Stomach (tissue), 8 donors: ENCODE measurements at regions not wholly inside any gene's neighbourhood (a gene's known extent, or its start where the extent isn't known, plus 50 kb on each side); places are given as distances from the start of the nearest gene placed in this dataset.
"Not testable (repeated sequence)": the region's sequence is repeated elsewhere in the genome, so short reads cannot be mapped to it uniquely, and the experiment has no call there.

ENCODE experiments used
- DNase-seq, 2 donors: peaks; one replicate each; pipeline versions ENCODE4 v3.0.0 to v3.0.0-alpha.2; 2013 to 2019
- H3K27ac ChIP-seq, 5 donors: fragments of 200-600 bp in 4 of 5; sonication (generic) in 4 of 5; one replicate each; pipeline ENCODE4 v1.5.1; 2013 to 2019; ENCODE audit warnings: mild to moderate bottlenecking in 1 of 5, moderate library complexity in 1 of 5
- H3K27me3 ChIP-seq, 3 donors: fragments of 200-600 bp; sonication (generic); one replicate each; pipeline ENCODE4 v1.5.1; 2017 to 2019; ENCODE audit warnings: mixed run types in 1 of 3
- H3K36me3 ChIP-seq, 4 donors: fragments of 200-600 bp; sonication (generic); 1 replicate in 3 of 4; 2 replicates in 1 of 4; pipeline ENCODE4 v1.5.1; 2016 to 2019
- H3K4me1 ChIP-seq, 4 donors: fragments of 200-600 bp; sonication (generic); one replicate each; pipeline ENCODE4 v1.5.1; 2016 to 2019
- H3K4me3 ChIP-seq, 4 donors: fragments of 200-600 bp; sonication (generic) in 3 of 4; one replicate each; pipeline ENCODE4 v1.5.1; 2016 to 2019; ENCODE audit warnings: mild to moderate bottlenecking in 1 of 4
- H3K9me3 ChIP-seq, 4 donors: fragments of 200-600 bp; sonication (generic); one replicate each; pipeline ENCODE4 v1.5.1; 2016 to 2019
- CTCF ChIP-seq, 7 experiments: fragments of 450-650 bp in 4 of 7; fragments of 200-600 bp in 3 of 7; sonication (generic) in 3 of 7; IDR thresholded peaks; one replicate each; pipeline ENCODE4 v1.5.1; 2016 to 2019; ENCODE audit warnings: antibody characterized with exemption in 7 of 7, control low read depth in 2 of 7, mild to moderate bottlenecking in 1 of 7
- EP300 ChIP-seq: sonication (generic); formaldehyde crosslinking; IDR thresholded peaks from one replicate; pipeline ENCODE4 v1.6.1; 2017; ENCODE audit warnings: antibody characterized with exemption
- POLR2A ChIP-seq, 4 donors: fragments of 450-650 bp; IDR thresholded peaks; one replicate each; pipeline ENCODE4 v1.6.1; 2016; ENCODE audit warnings: antibody characterized with exemption in 4 of 4, control low read depth in 2 of 4, mild to moderate bottlenecking in 1 of 4, moderate library complexity in 1 of 4
- POLR2AphosphoS5 ChIP-seq, 3 donors: sonication (generic); formaldehyde crosslinking; IDR thresholded peaks; one replicate each; pipeline ENCODE4 v1.6.1; 2016; ENCODE audit warnings: antibody characterized with exemption in 3 of 3
- WGBS, 5 donors: extraction: QIAGEN DNeasy Blood & Tissue Kit in 3 of 5; methylation state at CpG; one replicate each; pipeline versions ENCODE4 v1.1.5 to v1.1.7; 2013 to 2018; 5-methylcytosine and 5-hydroxymethylcytosine counted together
- intact Hi-C: fragments of 100-400 bp; cut with DNase I; formaldehyde crosslinking; loops from one replicate; pipeline ENCODE4 v1.15.1; 2023; ENCODE audit warnings: low total_unique reads
- donor health status: healthy with polysubstance abuse.
- donor health status: Bipolar disorder and iron deficiency.
- donor health status: healthy.

DNA sequence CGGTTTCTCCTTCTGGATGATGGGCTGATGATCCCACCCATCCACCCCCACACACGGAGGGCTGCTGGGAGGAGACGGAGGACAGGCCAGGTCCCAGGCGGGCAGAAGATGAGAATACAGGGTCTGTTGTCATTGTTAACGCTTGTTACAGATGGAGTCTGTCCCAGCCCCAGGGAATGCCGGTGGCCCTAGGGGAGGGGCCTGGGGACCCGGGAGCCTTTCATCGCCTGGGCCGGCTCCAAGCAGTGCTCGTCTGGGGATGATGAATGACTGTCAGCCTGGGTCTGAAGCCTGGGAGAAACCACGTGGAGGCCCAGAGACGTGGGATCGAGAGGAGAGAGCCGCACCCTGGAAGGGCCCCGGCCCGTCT, 69.2 kb downstream of the UNCX start:
- TF ChIP-seq CTCF (IDR thresholded peaks at IDR 0.05), result no peak
- TF ChIP-seq POLR2A (IDR thresholded peaks at IDR 0.05), result no peak
- TF ChIP-seq EP300, result no peak
- no peak for TF ChIP-seq POLR2AphosphoS5 (IDR thresholded peaks at IDR 0.05)
- Histone ChIP-seq H3K27me3 (peaks cover 2 to 75% (median 25%) of the 10 kb centered on the region in 3 donors), H3K4me1 (no peaks in the 10 kb centered on the region), H3K27ac (no peak overlapping the region), H3K36me3 (no peaks in the 10 kb centered on the region), H3K4me3 (no peak overlapping the region), H3K9me3 (no peaks in the 10 kb centered on the region)
- 33 to 42% (median 37%) methylated on average over 15 to 16 of the region's 16 CpGs for WGBS, 5 donors
- intact Hi-C loops, result no loop called here
- no peak for DNase-seq

DNA sequence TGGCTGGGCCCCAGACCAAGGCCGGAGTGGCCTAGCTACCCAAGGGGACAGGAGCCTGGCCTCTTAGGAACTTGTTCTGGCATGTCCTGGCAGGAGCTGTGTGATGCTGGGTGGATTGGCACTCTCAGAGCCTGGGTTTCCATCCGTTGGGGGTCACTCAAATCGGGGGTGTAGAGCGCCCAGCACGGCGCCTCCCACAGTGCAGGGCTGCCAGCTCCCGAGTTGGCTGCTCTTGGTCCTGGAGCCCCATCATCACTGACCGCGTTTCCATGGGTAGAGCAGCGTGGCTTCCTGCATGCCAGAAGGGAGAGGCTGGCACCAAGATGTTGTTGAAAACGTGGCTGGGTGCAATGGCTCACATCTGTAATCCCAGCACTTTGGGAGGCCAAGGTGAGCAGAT, 70.3 kb downstream of the UNCX start:
- H3K27ac ChIP-seq, result no peak overlapping the region
- WGBS, 5 donors, result 80 to 86% (median 82%) methylated on average over 8 to 11 of the region's 11 CpGs
- no peak overlapping the region for H3K4me3 ChIP-seq
- intact Hi-C loops, result no loop called here
- peaks cover 0 to 75% (median 16%) of the 10 kb centered on the region in 3 donors for H3K27me3 ChIP-seq
- no peaks in the 10 kb centered on the region for H3K9me3 ChIP-seq
- no peak for DNase-seq
- no peaks in the 10 kb centered on the region for H3K36me3 ChIP-seq
- TF ChIP-seq EP300 (no peak), POLR2AphosphoS5 (IDR thresholded peaks at IDR 0.05) (no peak), POLR2A (IDR thresholded peaks at IDR 0.05) (no peak), CTCF (IDR thresholded peaks at IDR 0.05) (no peak)
- no peaks in the 10 kb centered on the region for H3K4me1 ChIP-seq

GRCh38 chr7:1304011-1304410, 71.3 kb downstream of the UNCX start:
- H3K4me1 ChIP-seq, H3K36me3 ChIP-seq, H3K4me3 ChIP-seq, intact Hi-C loops, H3K9me3 ChIP-seq, DNase-seq, H3K27ac ChIP-seq: not testable (repeated sequence)
- 68 to 79% (median 75%) methylated on average over 15 of the region's 15 CpGs for WGBS, 5 donors
- H3K27me3 ChIP-seq, result peaks cover 0 to 65% (median 11%) of the 10 kb centered on the region in 3 donors

- H3K4me3 ChIP-seq, result no peak overlapping the region
- no peaks in the 10 kb centered on the region for H3K9me3 ChIP-seq
- no peak for TF ChIP-seq EP300
- no peak for TF ChIP-seq POLR2A (IDR thresholded peaks at IDR 0.05)
- TF ChIP-seq POLR2AphosphoS5 (IDR thresholded peaks at IDR 0.05), result no peak
- TF ChIP-seq CTCF (IDR thresholded peaks at IDR 0.05), result no peak
- no peaks in the 10 kb centered on the region for H3K36me3 ChIP-seq
- no peak overlapping the region for H3K27ac ChIP-seq
- H3K27me3 ChIP-seq, result peaks cover 0 to 46% (median 4%) of the 10 kb centered on the region in 3 donors
- intact Hi-C loops, result no loop called here
- no peak for DNase-seq
- no peaks in the 10 kb centered on the region for H3K4me1 ChIP-seq
- WGBS, 5 donors, result 62 to 93% (median 76%) methylated on average over 5 of the region's 5 CpGs
Measured at GRCh38 chr7:1305873-1306272, 73.2 kb downstream of the UNCX start.

- no peak for DNase-seq
- intact Hi-C loops, result no loop called here
- Histone ChIP-seq H3K36me3 (no peaks in the 10 kb centered on the region), H3K27ac (no peak overlapping the region), H3K4me3 (no peak overlapping the region), H3K4me1 (no peaks in the 10 kb centered on the region), H3K27me3 (peaks cover 0 to 41% (median 0%) of the 10 kb centered on the region in 3 donors), H3K9me3 (peaks cover 0 to 12% (median 2%) of the 10 kb centered on the region in 4 donors)
- TF ChIP-seq CTCF (IDR thresholded peaks at IDR 0.05), result no peak
- no peak for TF ChIP-seq POLR2A (IDR thresholded peaks at IDR 0.05)
- TF ChIP-seq POLR2AphosphoS5 (IDR thresholded peaks at IDR 0.05), result no peak
- TF ChIP-seq EP300, result no peak
- 94 to 96% (median 94%) methylated on average over 14 of the region's 14 CpGs for WGBS, 5 donors
Measured at GRCh38 chr7:1307828-1308227, 75.2 kb downstream of the UNCX start.
